Fibroblast of skin of abdomen (primary cell): ENCODE measurements at regions not wholly inside any gene's neighbourhood (a gene's known extent, or its start where the extent isn't known, plus 50 kb on each side); places are given as distances from the start of the nearest gene placed in this dataset.

Experiments used
- DNase-seq: peaks from one replicate; pipeline ENCODE4 v3.0.0-alpha.2; 2013

DNA sequence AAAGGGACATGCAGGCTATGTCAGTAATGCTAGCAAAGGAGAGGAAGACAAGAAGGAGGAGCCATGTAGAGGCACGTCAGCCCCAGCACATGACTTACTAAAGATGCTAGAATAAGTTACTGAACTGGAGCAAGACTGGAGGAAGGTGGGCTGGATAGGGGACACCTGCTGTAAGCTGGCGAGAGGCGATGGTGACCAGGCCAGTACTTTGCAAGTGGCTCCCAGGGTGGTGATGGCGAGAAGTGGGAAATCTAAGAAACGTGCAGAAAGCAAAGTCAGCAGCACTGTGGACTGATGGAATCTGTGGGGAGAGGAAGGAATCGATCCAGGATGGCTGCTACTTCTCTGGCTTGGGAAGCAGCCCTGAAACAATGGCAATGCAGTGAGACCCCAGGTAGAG is 617.1 kb upstream of the ADAMTS16 start:
- no peak for DNase-seq

DNA sequence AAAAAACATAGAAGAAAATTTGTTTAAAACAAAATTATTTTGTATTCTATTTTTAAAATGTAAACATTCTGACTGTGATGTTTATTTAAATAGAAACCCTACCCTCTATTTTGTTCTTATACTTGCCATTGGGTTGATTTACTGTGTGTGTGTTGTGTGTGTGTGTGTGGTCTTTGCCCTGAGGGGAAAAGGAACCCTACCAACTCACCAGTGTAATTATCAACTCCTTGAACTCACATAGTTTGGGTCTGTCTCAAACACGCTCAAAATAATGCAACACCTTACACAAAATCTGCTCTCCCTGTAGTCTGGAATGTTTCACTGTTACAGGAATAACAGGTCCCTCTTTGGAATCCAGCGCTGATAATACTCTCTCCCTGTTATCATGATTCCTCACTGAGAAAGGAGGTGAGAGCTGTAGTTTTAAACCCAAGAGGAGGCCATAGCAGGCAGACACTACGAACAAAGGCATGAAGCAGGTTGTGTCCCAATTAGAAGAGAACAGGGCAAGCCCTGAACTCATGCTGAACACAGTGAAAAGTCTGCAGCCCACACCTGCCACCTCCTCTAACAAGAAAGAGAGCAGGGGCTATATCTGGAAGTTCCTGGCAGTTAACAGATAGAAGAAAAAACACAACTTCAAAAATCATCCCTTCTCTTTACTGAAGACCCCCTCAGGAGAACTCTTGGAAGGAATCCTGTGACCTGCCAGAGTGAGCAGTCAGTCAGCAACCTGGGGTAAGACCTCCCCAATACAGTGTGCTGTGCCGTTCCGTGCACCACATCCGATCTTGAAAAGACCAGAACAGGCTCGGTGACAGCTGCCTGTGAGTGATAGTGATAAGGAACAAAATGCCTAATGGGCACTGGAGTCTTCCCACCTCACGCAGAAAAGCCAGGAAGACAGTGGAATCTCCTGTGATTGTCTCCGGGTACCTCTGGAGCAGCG is 608.1 kb upstream of the ADAMTS16 start:
- no peak for DNase-seq

DNA sequence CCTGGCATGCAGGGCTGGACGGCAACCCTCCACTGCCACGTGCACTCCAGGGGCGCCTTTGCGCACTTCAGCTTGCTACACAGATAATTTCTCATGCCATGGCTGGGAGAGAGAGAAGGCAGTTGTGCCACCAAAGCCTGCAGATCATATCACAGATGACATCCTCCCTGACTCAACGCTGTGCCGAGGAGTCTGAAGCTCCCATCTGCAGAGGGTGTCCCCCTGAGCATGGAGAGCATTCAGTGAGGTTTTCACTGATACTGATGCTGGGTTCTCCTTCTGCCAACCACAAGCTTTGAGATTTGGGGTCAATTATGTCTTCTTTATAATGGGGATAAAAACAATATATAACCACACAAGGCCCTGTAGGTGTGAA is 607.4 kb upstream of the ADAMTS16 start:
- DNase-seq, result no peak

DNA sequence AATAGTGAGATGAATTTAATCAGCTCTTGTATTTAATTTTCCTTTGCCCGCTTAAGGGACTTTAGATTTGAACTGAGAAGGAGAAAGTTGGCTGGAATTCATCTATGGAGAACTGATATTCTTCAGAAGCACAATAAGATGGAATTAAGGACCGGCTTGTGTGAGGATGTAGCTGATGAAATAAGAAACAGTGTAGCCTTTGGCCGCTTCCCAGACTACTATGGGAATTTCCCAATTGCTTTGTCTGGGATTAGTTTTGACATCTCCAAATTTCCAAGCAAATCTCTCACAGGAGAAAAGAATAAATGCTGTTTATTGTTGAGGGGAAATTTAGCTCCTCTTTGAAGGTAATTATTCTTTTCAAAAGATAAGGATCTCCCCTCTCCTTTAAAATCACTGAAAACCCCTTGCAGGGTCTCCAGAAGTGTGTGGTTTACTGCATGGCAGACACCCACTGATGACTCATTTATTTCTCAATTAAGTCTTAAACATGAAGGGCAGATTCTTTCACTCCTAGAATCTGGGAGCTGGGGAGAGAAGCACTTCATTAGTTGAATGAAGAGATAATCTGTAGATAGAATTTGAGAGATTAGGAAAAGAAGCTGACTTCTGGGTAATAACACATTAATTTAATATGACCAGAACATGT is 606.5 kb upstream of the ADAMTS16 start:
- peak; percentile 62 for DNase-seq

DNA sequence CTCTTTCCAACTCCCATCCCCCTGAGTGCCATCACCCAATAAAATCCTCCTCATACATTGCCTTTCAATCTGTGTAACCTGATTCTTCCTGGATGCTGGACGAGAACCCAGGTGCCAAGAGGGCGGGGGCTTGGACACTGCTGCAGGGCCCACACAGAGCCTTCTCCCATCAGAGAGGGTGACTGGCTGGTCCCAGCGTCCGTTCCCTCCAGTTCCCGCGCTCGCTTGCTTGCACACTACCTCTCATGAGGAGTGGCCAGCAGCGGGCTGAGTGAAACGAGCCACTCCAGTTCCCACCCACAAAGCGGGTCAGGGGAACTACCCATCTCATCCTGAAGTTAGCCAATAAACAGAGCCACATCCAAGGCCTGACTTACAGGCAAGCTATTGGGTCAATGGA is 602.6 kb upstream of the ADAMTS16 start:
- no peak for DNase-seq

DNA sequence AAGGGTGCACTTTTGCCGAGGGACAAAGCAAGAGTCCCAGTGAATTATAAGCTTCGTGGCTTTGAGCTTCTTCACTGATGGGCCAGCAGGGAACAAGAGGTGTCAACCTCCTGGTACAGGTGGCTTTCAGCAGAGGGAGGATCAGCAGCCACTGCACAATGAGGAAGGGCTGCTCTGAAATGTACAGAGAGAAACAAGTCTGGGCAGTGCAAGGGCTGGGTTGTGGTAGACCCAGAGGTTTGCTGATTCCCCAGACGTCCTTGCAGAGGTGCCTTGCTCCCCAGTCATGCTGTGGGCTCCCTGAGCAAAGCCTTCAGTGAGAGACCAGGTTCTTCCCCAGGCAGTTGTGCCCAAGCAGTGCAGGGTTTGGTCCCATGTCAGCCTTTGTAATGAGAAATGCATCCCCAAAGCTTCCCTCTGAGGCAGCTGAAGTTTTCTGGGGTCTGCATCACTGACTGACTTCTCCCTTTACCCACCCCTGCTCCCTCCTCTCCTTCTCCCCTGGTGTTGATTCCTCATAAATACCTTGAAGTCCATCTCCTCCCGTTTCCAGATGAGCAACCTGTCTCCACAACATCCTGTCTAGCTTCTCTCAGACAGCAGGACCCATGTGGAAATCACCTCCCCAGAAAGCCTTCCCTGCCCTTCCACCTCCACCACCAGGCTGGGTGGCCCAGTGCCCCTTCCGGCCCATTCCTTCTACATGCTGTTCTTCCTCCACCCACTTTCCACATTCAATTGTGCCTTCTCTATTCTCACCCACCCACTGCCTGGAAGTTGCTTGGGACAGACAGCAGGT is 599.6 kb upstream of the ADAMTS16 start:
- no peak for DNase-seq

DNA sequence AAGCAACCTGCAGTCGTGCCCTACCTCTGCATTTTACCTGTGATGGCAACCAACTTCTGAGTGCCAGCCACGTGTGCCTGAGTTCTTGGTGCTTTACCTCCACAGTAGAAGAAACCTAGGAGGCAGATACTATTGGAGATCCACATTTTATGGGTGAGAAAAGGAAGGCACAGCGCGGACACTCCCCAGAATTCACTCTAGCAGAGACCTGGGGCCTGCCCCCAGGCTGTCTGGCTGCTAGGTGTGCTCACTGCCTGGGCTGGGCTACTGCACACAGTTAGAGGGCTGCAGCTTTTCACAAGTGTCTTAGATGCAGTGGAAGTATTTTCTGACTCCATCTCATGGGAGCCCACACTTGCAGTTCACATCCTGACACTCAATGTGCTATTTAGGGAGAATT is 598.8 kb upstream of the ADAMTS16 start:
- no peak for DNase-seq

DNA sequence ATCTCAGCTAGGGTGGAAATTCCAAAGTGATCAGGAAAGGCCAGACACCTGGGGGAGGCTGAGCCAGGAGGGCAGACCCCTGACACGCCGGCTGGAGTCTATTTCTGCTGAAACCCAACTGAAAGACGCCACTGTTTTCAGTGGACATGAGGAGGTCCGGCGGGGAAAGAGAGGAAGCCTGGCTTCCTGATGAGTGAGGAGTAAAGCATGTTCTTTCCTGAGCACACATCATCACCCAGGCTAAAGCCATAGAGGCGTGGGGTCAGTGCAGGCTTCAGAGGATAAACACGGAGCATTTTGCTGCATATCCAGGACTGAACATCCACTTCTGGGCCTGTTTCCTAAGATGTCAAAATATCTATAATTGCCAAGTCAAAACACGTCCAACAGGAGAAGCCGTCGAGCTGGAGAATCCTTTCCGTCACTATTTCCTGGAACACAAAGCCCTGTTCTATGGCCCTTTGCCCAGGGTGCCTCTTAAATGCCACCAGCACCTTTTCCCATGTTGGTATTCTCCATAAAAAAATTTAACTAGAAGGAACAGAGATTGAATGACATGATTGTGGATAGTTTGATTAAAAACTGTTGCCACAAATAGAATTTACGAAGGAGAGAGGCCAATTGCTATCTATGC is 597.9 kb upstream of the ADAMTS16 start:
- DNase-seq, result no peak

DNA sequence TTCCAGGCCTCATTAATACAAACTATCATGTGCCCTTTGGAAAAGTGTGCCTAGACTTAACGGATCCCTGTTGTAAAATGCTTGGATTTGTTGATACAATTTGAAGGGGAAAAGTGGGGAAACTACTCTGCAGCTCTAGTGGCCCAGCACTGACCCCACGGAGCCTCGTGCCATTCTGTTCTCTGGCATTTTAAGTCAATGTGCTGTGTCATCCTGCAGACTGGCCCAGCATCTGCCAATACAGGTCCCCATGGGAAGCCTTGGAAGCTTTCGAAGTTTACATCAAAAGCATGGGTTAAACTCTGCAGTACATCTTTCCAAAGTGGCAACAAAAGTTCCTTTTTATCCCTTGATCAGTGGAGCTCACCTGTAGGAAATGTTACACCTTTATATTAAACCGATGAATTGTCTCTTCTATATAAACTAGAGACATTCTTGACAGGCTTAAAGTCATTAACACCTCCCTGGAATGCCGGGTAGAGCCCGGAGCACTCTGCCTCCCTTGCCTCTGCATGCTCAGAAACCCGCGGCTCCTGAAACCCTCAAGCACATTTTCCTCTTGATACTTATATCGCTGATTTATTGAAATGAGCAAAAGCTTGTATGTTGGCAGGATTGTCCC is 596.0 kb upstream of the ADAMTS16 start:
- DNase-seq, result no peak

DNA sequence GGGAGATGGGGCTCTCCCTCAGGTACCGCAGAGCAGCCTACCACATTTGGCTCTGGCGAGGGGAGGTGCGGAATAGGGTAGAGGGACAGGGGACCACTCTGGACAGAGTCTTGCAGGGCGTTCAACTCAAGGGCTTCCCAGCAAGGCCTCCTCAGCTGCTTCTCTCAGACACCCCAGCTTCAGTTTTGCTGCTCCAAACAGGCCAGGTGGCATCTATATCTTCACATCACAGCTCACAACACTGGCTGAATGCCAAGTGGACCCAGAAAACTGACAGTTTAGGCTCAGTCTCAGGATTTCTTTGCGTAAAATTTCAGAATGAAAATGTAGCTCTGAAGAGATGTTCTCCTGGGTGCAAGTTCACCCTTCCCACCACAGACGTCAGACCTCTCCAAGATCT is 592.6 kb upstream of the ADAMTS16 start:
- no peak for DNase-seq

DNA sequence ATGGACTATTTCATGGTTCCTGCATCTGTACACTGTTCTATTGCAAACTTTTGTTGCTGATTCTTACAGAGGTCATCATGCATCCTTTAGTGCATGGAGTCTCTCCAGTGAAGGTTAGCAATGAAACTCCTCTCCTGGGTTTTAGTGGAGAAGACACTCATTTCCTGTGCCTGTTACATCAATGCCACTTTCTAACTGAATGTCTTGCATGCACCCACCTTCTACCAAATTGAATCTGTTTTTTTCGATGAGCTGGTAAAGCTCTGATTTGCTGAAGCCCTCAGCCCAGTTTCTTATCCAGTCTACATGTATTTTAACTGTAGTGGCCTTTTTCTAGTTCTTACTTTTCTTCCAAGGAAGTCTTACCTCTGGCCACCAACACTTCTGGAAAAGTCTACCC is 591.8 kb upstream of the ADAMTS16 start:
- DNase-seq, result no peak

DNA sequence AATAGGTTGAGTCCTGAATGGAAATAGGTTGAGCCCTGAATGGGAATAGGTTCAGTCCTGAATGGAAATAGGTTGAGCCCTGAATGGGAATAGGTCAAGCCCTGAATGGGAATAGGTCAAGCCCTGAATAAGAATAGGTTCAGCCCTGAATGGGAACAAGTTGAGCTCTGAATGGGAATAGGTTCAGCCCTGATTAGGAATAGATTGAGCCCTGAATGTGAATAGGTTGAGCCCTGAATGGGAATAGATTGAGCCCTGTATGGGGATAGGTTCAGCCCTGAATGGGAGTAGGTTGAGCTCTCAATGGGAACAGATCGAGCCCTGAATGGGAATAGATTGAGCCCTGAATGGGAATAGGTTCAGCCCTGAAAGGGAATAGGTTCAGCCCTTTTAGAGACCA is 590.8 kb upstream of the ADAMTS16 start:
- DNase-seq, result no peak

DNA sequence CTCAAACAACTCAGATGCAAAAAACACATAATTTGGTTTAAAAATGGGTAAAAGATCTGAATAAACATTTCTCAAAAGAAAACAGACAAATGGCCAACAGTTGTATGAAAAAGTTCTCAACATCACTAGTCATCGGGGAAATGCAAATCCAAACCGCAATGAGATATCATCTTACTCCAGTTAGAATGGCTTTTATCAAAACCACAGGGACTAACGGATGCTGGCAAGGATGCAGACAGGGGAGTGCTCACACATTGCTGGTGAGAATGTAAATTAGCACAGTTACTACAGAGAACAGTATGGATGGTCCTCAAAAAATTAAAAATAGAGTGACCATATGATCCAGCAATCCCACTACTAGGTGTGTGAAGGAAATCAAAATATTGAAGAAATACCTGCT is 589.1 kb upstream of the ADAMTS16 start:
- peak; percentile 62 for DNase-seq

DNA sequence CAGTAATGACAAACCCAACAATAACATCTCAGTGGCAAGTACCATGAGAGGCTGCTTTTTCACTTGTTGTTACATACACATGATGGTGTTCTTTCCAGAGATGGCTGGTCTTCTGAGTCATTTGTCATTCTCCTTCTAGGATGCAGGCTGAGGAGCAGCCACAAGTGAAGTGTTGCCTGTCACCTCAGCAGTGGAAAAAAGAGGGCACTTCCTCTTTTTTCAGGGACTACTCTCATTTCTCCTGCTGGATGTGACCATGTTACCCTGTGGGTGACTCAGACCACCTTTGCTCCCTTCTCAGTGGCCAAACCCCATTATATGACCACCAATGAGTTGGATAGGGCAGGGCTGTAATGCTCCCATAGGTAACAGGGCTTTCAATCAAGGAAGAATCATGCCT is 587.0 kb upstream of the ADAMTS16 start:
- no peak for DNase-seq

DNA sequence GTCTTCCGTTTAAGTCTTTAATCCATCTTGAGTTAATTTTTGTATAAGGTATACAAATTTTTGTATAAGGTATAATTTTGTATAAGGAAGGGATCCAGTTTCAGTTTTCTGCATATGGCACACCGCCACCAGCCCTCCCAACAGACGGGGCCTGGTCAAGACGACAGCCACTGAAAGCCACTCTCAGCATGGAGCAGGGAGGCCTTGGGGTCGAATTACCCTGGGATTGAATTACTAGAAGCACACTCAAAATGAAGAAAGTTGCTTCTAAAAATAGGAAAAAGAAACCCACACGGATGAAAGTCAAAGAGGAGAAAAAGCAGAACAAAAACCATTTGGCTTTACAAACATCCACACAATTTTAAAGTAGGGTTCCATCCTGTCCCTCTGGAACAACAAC is 586.2 kb upstream of the ADAMTS16 start:
- no peak for DNase-seq

DNA sequence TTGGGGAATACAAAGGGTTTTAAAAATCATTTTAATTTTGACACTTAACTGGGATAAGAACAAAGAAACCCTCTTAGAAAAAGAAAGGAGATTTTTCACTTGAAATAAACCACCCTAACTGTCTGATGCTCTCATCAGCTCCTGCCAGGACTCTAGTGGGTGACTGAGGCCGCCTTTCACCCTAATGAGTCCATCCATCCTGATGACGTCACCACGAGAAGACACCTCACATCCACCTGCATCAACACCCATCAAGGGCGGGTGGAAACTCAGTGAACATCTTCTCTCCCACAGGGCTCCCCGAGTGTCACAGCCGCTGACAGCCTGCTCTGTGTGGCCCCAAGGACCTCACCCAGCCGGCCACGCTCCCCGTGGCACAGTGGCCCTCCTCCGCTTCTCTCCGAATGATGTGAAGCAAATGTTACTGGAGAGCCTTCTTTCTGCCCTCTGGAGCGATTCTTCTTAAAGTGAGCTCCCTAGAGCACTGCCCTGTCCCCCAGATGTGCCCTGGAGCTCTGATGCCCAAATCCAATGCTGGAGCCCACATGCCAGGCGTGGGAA is 584.3 kb upstream of the ADAMTS16 start:
- DNase-seq, result no peak

DNA sequence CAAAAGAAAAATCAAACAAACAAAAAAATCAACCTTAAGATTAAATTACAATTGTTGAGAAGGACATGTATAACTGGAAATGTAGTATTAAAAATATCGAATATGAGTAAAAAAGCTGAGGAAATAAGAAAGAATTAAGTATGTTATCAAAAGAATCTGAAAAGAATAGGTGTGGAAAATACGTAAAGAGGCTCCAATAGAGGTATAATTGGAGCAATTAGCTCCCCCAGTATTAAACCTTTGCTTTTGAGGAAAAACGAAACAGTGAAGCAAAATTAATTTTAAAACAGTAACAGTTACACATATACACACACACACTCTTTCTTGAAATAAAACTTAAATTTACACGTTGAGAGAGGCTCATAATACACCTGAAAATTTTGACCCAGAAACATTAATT is 578.7 kb upstream of the ADAMTS16 start:
- DNase-seq, result no peak

DNA sequence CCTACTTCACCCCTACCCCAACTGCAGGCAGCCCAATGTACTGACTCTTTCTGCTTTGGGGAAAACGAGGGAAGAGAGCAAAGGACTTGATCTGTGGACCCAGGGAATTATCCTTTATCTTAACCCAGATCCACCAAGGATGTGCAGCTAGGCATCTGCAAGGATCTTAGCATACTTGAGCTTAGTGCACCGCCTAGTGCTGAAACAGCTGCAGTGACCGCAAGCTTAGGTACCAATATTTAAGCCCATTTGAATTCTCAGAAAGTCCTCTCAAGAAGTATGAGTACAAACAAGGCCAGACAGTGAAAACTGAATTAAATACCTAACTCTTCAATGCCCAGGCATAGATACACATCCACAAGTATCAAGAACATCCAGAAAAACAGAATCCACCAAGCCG is 576.7 kb upstream of the ADAMTS16 start:
- peak; percentile 54 for DNase-seq

DNA sequence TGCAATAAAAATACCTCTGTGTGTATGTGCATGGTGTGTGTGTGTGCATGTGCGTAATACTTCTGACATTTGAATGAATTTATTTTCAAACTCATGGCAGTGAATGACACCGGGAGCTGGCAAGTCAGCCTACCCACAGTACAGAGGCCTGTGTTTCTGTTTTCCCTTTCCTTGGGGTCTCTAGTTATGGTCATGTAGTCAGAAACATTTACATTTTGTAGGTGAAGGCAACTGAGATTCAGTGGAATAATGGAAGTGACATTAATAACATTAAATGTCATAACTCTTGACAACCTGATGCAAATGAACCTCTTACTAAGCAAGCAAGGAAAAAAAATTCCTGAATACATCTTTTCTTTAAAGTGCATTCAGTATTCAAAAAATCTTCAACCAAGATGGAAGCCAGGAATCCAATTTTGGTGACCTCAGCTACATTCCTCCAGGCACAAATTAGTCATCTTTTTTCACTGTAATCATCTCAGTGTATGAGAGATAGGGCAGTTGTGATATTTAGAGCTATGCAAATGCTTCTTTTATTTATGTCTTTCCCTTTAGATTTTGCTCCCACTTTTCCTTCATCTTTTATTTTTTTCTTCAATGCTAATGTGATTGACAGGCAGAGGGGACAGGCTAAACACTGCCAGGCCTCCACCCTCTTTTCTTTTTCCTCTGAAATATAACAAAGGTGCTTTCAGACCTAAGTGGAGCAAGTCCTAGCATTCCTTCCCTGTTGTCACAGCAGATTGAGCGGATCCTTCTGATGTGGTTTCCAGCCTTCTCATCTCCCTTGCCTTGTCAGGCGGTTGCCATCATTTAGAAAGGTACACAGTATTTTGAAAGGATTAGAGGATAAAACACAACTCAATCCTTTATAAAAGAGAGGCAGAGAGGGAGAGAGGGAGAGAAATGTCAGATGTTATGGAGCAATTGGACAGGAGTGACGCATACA is 569.8 kb upstream of the ADAMTS16 start:
- peak; percentile 58 for DNase-seq

DNA sequence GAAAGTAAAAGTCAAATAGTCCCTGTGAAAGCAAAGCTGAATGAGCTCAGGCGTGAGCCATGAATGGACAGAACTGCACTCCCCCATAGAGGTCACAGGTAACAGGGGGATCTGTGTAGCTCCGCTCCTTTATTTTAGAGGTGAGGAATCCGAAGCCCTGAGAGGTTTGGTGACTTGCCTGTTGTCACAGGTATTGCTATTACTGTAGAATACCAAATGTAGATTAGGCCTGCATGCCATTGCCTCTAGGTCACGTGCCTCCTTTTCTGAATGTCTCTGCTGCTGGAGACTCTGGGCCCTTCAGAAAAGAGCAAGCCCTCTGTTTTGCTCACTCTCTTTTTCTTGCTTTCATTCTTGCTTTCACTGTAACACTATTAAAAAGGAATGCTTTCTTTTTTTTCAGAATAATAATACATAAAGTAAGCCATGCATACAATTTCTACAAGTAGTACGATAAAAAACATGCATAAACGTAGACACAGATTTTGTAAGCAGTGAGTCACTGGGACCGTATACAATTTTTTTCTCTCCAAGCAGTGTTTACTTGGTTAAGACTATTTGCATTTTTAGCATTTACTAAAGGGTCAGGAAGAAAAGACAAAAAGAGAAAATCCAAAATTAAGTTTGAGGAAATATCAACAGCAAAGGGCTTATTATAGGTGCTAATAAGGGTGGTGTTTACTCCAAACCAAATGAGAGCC is 568.7 kb upstream of the ADAMTS16 start:
- DNase-seq, result no peak
